B cell (primary cell): ENCODE measurements at regions not wholly inside any gene's neighbourhood (a gene's known extent, or its start where the extent isn't known, plus 50 kb on each side); places are given as distances from the start of the nearest gene placed in this dataset.

Source experiments
- ATAC-seq: fragments of 200-7000 bp; cut with Tn5 transposase; one replicate; pipeline ENCODE4 v1.10.0; 2021; ENCODE audit warnings: low read depth, mild to moderate bottlenecking, moderate number of reproducible peaks, moderate library complexity
- CTCF ChIA-PET: fragments of 350-600 bp; sonication (Branson Sonifier 250); formaldehyde crosslinking; loops from one replicate; lab custom pipeline; 2021; ENCODE audit warnings: antibody characterized with exemption, inconsistent platforms; lab: Charles Lee
- POLR2A ChIA-PET: fragments of 350-600 bp; sonication (Branson Sonifier 250); formaldehyde crosslinking; loops from one replicate; lab custom pipeline; 2021; ENCODE audit warnings: antibody characterized with exemption; lab: Charles Lee
- DNase-seq: peaks from one replicate; pipeline ENCODE4 v3.0.0; 2013
- H2AFZ ChIP-seq: 2 replicates; pipeline ENCODE4 v1.6.1; 2012; ENCODE audit warnings: mild to moderate bottlenecking, low read depth, low read length; ENCODE audit not compliant: insufficient read depth, poor library complexity, severe bottlenecking
- H3K27ac ChIP-seq, 2 donors: 1 replicate in 1 of 2; 2 replicates in 1 of 2; pipeline ENCODE4 v1.5.1; 2012 to 2013; ENCODE audit warnings: low read length in 2 of 2, mild to moderate bottlenecking in 2 of 2, moderate library complexity in 1 of 2
- H3K27me3 ChIP-seq, 4 experiments: fragments of 200-600 bp in 1 of 4; sonication (generic) in 1 of 4; replicated peaks in 1 of 4; 1 replicate in 2 of 4; 2 replicates in 2 of 4; pipeline versions ENCODE4 v1.6.1 to v1.7.0; 2013 to 2016; ENCODE audit warnings: low read length in 3 of 4, mild to moderate bottlenecking in 2 of 4, mixed read lengths in 1 of 4, moderate library complexity in 1 of 4; ENCODE audit not compliant: insufficient read depth in 4 of 4, control insufficient read depth in 3 of 4; ENCODE audit errors: control extremely low read depth in 1 of 4
- H3K36me3 ChIP-seq, 2 experiments: replicated peaks in 1 of 2; 1 replicate in 1 of 2; 2 replicates in 1 of 2; pipeline versions ENCODE4 v1.6.1 to v1.7.1; 2013; ENCODE audit warnings: low read length in 1 of 2; ENCODE audit not compliant: insufficient read depth in 2 of 2, control insufficient read depth in 1 of 2; ENCODE audit errors: control extremely low read depth in 1 of 2, extremely low read depth in 1 of 2
- H3K4me1 ChIP-seq, 2 donors: fragments of 200-600 bp in 1 of 2; sonication (generic) in 1 of 2; 1 replicate in 1 of 2; 2 replicates in 1 of 2; pipeline versions ENCODE4 v1.5.1 to v1.6.1; 2013 to 2017; ENCODE audit warnings: low read length in 2 of 2; ENCODE audit not compliant: control insufficient read depth in 2 of 2, insufficient read depth in 2 of 2
- H3K4me2 ChIP-seq: replicated peaks from 2 replicates; pipeline ENCODE3; 2012; ENCODE audit warnings: mild to moderate bottlenecking, low read depth, low read length; ENCODE audit not compliant: poor library complexity, severe bottlenecking
- H3K4me3 ChIP-seq, 5 experiments: fragments of 200-600 bp in 1 of 5; sonication (generic) in 1 of 5; 1 replicate in 3 of 5; 2 replicates in 2 of 5; pipeline versions ENCODE4 v1.5.1 to v1.7.0; 2011 to 2016; ENCODE audit warnings: low read length in 4 of 5, mild to moderate bottlenecking in 4 of 5, low read depth in 2 of 5, control low read depth in 1 of 5, moderate library complexity in 1 of 5; ENCODE audit not compliant: insufficient read depth in 1 of 5; ENCODE audit errors: control extremely low read depth in 1 of 5, extremely low read depth in 1 of 5
- H3K79me2 ChIP-seq: fragments of 200-600 bp; sonication (generic); one replicate; pipeline ENCODE4 v1.6.0; 2016; ENCODE audit warnings: low read length; ENCODE audit not compliant: control insufficient read depth, insufficient read depth
- H3K9ac ChIP-seq: fragments of 200-600 bp; sonication (generic); 2 replicates; pipeline ENCODE4 v1.6.1; 2017; ENCODE audit warnings: mild to moderate bottlenecking, low read length, moderate library complexity
- H3K9me3 ChIP-seq, 3 donors: one replicate each; pipeline versions ENCODE4 v1.6.1 to v1.7.1; 2013; ENCODE audit warnings: low read length in 2 of 3; ENCODE audit not compliant: control insufficient read depth in 2 of 3, insufficient read depth in 1 of 3; ENCODE audit errors: control extremely low read depth in 1 of 3
- H4K20me1 ChIP-seq: 2 replicates; pipeline ENCODE4 v1.6.0; 2012; ENCODE audit warnings: mild to moderate bottlenecking, low read length; ENCODE audit not compliant: insufficient read depth, control insufficient read depth, poor library complexity, severe bottlenecking
- H3K27ac Mint-ChIP-seq: one replicate; pipeline ENCODE4 v1.8.0; 2021; ENCODE audit warnings: mixed read lengths
- H3K27me3 Mint-ChIP-seq: one replicate; pipeline ENCODE4 v1.8.0; 2021; ENCODE audit warnings: mixed read lengths
- H3K4me1 Mint-ChIP-seq: one replicate; pipeline ENCODE4 v1.8.0; 2021; ENCODE audit warnings: mixed read lengths
- H3K4me3 Mint-ChIP-seq: one replicate; pipeline ENCODE4 v1.8.0; 2021; ENCODE audit warnings: mixed read lengths
- H3K9me3 Mint-ChIP-seq: one replicate; pipeline ENCODE4 v1.8.0; 2022; ENCODE audit warnings: mixed read lengths; ENCODE audit not compliant: insufficient read depth
- EZH2 ChIP-seq: IDR thresholded peaks from 2 replicates; pipeline ENCODE4 v1.6.1; 2012; ENCODE audit warnings: borderline replicate concordance, low read depth, mild to moderate bottlenecking, moderate library complexity, low read length; ENCODE audit not compliant: insufficient read depth, poor library complexity, severe bottlenecking
- WGBS: methylation state at CpG from one replicate; pipeline ENCODE4 v1.1.5; 2013; ENCODE audit warnings: missing lambda C conversion rate; ENCODE audit not compliant: insufficient coverage; 5-methylcytosine and 5-hydroxymethylcytosine counted together
- intact Hi-C: fragments of 100-400 bp; cut with micrococcal nuclease; formaldehyde crosslinking; loops from one replicate; pipeline ENCODE4 v1.10.0; 2022
- TF ChIP-seq, protein P1 (sequence below): fragments of 200-600 bp; IDR thresholded peaks from one replicate; pipeline ENCODE4 v1.8.0; 2022; ENCODE audit warnings: antibody characterized with exemption, mild to moderate bottlenecking

DNA sequence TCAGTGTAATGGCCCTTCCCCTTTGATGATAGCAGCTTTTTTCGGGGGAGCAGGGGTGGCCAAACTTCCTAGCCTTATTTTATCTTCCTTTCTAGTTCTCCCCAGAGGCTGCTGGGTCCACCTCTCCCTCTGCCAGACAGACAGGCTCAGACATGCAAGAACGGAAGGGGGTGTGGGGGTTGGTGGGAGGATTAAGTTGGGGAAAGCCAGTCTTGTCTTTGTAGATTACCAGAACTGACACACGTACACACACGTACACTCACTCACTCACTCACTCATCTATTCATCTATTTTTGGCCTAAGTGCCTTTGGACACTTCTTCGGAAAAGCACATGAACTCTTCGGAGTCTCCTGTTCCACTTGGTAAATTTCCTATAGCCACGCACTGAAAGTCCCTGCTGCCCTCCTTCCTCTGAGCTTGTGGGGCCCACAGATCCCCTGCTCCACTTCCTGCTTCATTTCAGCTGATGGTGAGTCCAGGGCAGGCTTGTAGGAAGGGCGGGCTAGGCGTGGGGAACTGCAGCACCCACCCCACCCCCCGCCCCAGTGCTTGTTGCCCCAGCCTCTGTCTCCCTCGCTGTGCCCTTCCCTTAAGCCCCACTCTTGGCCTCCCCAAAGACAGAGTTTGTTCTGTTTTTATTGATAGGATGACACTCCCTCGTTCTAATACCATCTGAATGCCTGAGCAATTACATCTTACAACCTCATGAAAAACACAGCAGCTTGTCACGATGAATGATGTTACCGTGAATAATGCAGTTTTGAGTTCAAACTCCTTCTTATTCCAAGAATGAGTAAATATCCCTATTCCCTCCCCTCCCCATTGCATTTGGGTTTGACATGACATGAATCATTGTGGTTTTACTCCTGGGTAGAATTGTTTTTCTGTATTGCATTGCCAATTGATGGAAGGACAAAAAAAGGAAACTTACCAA lies 60.7 kb upstream of the ATP5PO start:
- Mint-ChIP-seq H3K4me1 (peaks cover 34% of the 10 kb centered on the region), H3K27me3 (no peaks in the 10 kb centered on the region), H3K9me3 (no peaks in the 10 kb centered on the region), H3K27ac (peak overlapping the region; percentile 80), H3K4me3 (peak overlapping the region; percentile 69)
- Histone ChIP-seq H3K9ac (peak overlapping the region; percentile 42), H3K36me3 (no peaks in the 10 kb centered on the region), H3K79me2 (no peaks in the 10 kb centered on the region), H3K4me3 (peak overlapping the region in 2 of 5 experiments; percentile 14 to 37), H3K27me3 (no peaks in the 10 kb centered on the region), H3K4me2 (peak overlapping the region; percentile 61), H2AFZ (peak overlapping the region; percentile 66), H4K20me1 (no peaks in the 10 kb centered on the region), H3K4me1 (peaks cover 17 to 29% of the 10 kb centered on the region in 2 donors), H3K9me3 (no peaks in the 10 kb centered on the region), H3K27ac (peak overlapping the region; percentile 42 to 57)
- ChIA-PET POLR2A (no interaction called here), CTCF (interaction anchor here (1.3 to 4.7 kb wide), 2 partner anchors 52 to 371 kb away, joined by 5 to 23 read pairs; no protein-coding TSS in a partner anchor)
- TF ChIP-seq EZH2, result no peak
- TF ChIP-seq, protein P1, sequence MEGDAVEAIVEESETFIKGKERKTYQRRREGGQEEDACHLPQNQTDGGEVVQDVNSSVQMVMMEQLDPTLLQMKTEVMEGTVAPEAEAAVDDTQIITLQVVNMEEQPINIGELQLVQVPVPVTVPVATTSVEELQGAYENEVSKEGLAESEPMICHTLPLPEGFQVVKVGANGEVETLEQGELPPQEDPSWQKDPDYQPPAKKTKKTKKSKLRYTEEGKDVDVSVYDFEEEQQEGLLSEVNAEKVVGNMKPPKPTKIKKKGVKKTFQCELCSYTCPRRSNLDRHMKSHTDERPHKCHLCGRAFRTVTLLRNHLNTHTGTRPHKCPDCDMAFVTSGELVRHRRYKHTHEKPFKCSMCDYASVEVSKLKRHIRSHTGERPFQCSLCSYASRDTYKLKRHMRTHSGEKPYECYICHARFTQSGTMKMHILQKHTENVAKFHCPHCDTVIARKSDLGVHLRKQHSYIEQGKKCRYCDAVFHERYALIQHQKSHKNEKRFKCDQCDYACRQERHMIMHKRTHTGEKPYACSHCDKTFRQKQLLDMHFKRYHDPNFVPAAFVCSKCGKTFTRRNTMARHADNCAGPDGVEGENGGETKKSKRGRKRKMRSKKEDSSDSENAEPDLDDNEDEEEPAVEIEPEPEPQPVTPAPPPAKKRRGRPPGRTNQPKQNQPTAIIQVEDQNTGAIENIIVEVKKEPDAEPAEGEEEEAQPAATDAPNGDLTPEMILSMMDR, result no peak
- ATAC-seq, result peak; percentile 26
- DNase-seq, result peak; percentile 29
- 7% methylated on average over 7 of the region's 14 CpGs for WGBS
- intact Hi-C loops, result no loop called here

DNA sequence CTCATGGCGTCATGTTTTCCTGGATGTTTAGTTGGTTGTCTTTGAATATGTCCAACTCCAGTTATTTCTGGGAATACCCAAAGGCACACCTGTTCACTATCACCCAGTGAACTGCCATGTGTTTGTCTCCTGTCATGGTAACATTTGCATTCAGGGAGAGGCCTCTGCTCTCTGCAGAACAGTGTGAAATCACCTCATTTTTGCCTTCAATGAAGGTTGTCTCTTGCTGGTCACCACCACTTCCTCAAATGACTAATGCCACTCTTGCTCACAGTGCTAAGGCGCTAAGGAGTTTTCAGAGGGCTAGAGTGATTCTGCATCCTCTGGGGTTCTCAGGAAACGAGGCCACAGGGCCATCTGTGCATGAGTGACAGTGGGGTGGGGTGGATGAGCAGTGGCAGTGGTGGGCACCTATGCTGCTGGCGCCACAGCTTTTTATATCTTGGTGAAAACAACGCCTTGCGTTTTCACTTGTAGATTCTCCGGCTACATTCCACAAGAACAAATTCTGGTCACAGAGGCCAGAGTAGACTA lies 60.0 kb upstream of the ATP5PO start:
- peak overlapping the region; percentile 66 for H2AFZ ChIP-seq
- Mint-ChIP-seq H3K27me3 (no peaks in the 10 kb centered on the region), H3K4me3 (peak overlapping the region; percentile 69), H3K27ac (peak overlapping the region; percentile 80), H3K4me1 (peaks cover 34% of the 10 kb centered on the region), H3K9me3 (no peaks in the 10 kb centered on the region)
- no peaks in the 10 kb centered on the region for H3K27me3 ChIP-seq
- intact Hi-C loops, result loop anchor here (1.0 kb wide), 1 partner anchor 45 kb away; no protein-coding TSS in a partner anchor
- ChIA-PET POLR2A (no interaction called here), CTCF (interaction anchor here (4.7 kb wide), 1 partner anchor 52 kb away, joined by 23 read pairs; no protein-coding TSS in a partner anchor)
- TF ChIP-seq, protein P1, result no peak
- no peak for TF ChIP-seq EZH2
- peaks cover 17 to 29% of the 10 kb centered on the region in 2 donors for H3K4me1 ChIP-seq
- peak overlapping the region; percentile 61 for H3K4me2 ChIP-seq
- 35% methylated on average over 7 of the region's 7 CpGs for WGBS
- H3K27ac ChIP-seq, result peak overlapping the region; percentile 42 to 57
- no peaks in the 10 kb centered on the region for H3K36me3 ChIP-seq
- peak; percentile 88 for ATAC-seq
- peak overlapping the region; percentile 42 for H3K9ac ChIP-seq
- no peaks in the 10 kb centered on the region for H3K9me3 ChIP-seq
- H3K79me2 ChIP-seq, result no peaks in the 10 kb centered on the region
- H4K20me1 ChIP-seq, result no peaks in the 10 kb centered on the region
- peak overlapping the region in 2 of 5 experiments; percentile 14 to 37 for H3K4me3 ChIP-seq
- DNase-seq, result peak; percentile 48
